Naive B cell (primary cell): ENCODE measurements at regions not wholly inside any gene's neighbourhood (a gene's known extent, or its start where the extent isn't known, plus 50 kb on each side); places are given as distances from the start of the nearest gene placed in this dataset.

Experiments
- ATAC-seq, 2 donors: fragments of 150-1000 bp; cut with Tn5 transposase; 2 replicates each; pipeline ENCODE4 v1.10.0; 2021; ENCODE audit warnings: low read depth in 2 of 2, mild to moderate bottlenecking in 2 of 2, moderate library complexity in 2 of 2
- DNase-seq: peaks from one replicate; pipeline ENCODE4 v3.0.0; 2022
- H3K27ac Mint-ChIP-seq, 6 donors: one replicate each; pipeline ENCODE4 v1.8.0; 2020 to 2022; ENCODE audit warnings: mild to moderate bottlenecking in 6 of 6, mixed read lengths in 6 of 6, moderate library complexity in 5 of 6, inconsistent platforms in 2 of 6
- H3K27me3 Mint-ChIP-seq, 3 donors: one replicate each; pipeline ENCODE4 v1.8.0; 2021 to 2022; ENCODE audit warnings: mixed read lengths in 3 of 3, mild to moderate bottlenecking in 1 of 3
- H3K36me3 Mint-ChIP-seq, 2 donors: one replicate each; pipeline ENCODE4 v1.8.0; 2020 to 2022; ENCODE audit warnings: mixed read lengths in 2 of 2, inconsistent platforms in 1 of 2, mild to moderate bottlenecking in 1 of 2
- H3K4me1 Mint-ChIP-seq, 3 donors: one replicate each; pipeline ENCODE4 v1.8.0; 2020 to 2022; ENCODE audit warnings: mixed read lengths in 3 of 3, inconsistent platforms in 1 of 3, mild to moderate bottlenecking in 1 of 3, moderate library complexity in 1 of 3
- H3K4me3 Mint-ChIP-seq, 8 donors: one replicate each; pipeline ENCODE4 v1.8.0; 2020 to 2022; ENCODE audit warnings: mild to moderate bottlenecking in 8 of 8, mixed read lengths in 8 of 8, moderate library complexity in 8 of 8, inconsistent platforms in 2 of 8
- H3K9me3 Mint-ChIP-seq, 7 donors: one replicate each; pipeline ENCODE4 v1.8.0; 2020 to 2022; ENCODE audit warnings: mixed read lengths in 7 of 7, mild to moderate bottlenecking in 5 of 7, inconsistent platforms in 2 of 7, moderate library complexity in 1 of 7

- Mint-ChIP-seq H3K27ac (no peak overlapping the region), H3K4me1 (no peaks in the 10 kb centered on the region), H3K36me3 (peaks cover 4 to 6% of the 10 kb centered on the region in 2 donors), H3K9me3 (peaks cover 0 to 6% (median 0%) of the 10 kb centered on the region in 7 donors), H3K4me3 (no peak overlapping the region), H3K27me3 (peaks cover 0 to 5% (median 0%) of the 10 kb centered on the region in 3 donors)
- no peak for DNase-seq
- no peak for ATAC-seq
Observed at GRCh38 chr6:87779542-87779941, 77.5 kb upstream of the AKIRIN2 start.

DNA sequence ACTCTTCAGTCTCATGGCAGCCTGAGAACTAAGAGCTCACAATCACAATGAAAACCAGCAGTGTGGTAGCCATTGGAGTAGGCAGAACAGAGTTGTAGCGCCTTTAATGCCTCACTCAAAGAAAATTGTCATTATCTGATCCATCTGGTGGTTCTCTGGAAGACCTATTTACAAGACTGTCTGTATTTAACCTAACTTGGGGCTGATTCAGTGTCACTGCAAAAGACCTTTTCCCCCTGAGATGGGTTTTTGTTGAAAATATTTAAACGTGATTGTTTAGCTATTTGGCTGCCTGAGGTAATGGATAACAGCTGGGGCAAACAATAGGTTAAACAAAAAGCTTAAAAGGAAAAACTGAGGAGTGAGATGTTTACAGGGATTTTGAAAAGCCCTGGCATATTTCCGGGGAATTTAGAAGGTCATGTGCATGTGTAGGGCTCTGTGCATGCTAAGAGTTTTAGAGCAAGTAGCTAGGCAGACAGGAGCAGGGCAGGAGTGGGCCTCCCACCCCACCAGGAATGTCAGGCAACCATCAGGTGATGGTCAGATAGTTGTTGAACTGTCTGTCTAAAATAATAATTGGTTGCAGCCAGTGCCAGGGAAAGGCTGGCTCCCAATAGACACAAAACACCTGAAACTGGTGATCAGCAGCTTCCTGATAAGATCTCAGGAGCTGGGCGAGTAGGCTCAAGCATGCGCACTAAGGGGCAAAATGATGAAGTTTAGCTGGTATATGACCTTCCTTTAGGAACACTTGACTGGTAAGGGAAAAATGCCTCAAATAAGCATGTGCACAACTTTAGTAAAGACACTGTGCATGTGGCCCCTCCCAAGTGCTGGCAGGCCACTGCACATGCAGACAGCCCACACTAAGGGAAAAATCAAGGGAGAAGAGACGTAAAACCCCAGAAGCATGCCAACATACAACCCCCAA lies 70.8 kb upstream of the AKIRIN2 start:
- Mint-ChIP-seq H3K4me1 (no peaks in the 10 kb centered on the region), H3K27ac (no peak overlapping the region), H3K4me3 (no peak overlapping the region), H3K9me3 (peaks cover 0 to 6% (median 0%) of the 10 kb centered on the region in 7 donors), H3K27me3 (peaks cover 0 to 10% (median 6%) of the 10 kb centered on the region in 3 donors), H3K36me3 (peaks cover 4 to 6% of the 10 kb centered on the region in 2 donors)
- DNase-seq: no peak
- no peak for ATAC-seq

- DNase-seq: no peak
Observed at GRCh38 chr6:87767478-87767877, 65.4 kb upstream of the AKIRIN2 start.

DNA sequence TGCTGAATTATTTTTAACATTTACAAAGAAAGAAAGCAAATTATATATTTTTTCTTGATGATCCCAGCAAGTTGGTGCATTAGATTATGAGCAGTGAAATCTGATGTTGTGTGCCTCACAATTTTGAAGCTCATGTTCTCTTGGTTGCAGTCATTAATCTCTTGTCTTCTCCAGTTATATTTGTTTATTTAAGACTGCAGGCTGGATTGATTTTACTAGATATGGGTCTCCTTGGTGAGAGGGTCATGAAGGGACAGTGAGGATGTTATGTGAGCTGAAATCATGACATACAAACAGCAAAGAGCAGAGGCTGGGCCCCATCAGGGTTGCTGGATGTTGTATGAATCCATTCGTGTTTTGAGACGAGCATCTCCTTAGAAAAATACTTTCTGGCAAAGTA lies 64.2 kb upstream of the AKIRIN2 start:
- Mint-ChIP-seq H3K27me3 (peaks cover 0 to 5% (median 0%) of the 10 kb centered on the region in 3 donors), H3K4me3 (no peak overlapping the region), H3K9me3 (no peaks in the 10 kb centered on the region), H3K4me1 (peaks cover 0 to 3% (median 0%) of the 10 kb centered on the region in 3 donors), H3K36me3 (no peaks in the 10 kb centered on the region), H3K27ac (no peak overlapping the region)
- DNase-seq: no peak
- no peak for ATAC-seq

More at GRCh38 chr6:87767478-87767877, 65.4 kb upstream of the AKIRIN2 start:
- H3K9me3 Mint-ChIP-seq: no peaks in the 10 kb centered on the region
- H3K27me3 Mint-ChIP-seq: peaks cover 0 to 5% (median 0%) of the 10 kb centered on the region in 3 donors
- ATAC-seq: no peak
- no peak overlapping the region for H3K27ac Mint-ChIP-seq
- H3K4me3 Mint-ChIP-seq: no peak overlapping the region
- H3K4me1 Mint-ChIP-seq: peaks cover 0 to 3% (median 0%) of the 10 kb centered on the region in 3 donors
- no peaks in the 10 kb centered on the region for H3K36me3 Mint-ChIP-seq

DNA sequence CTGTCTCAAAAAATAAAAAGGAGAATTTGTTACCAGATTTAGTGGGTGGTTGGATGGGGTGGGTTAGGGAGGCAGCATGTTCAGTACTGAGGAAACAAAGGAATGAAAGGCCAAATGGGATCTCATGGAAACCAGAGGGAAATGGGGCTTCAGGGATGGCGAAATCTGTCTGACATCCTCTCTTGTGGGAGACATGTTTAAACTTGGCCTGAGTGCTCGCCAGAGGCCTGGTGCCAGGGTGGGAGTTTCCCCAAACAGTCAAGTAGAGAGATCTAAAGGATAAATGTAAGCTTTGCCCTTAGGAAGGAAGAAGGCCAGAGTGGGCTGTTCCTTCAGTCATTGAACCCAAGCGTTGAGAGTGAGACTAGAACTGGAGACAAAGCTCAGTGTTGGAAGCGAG lies 61.9 kb upstream of the AKIRIN2 start:
- H3K4me3 Mint-ChIP-seq: no peak overlapping the region
- no peak for ATAC-seq
- H3K27ac Mint-ChIP-seq: peak overlapping the region in 2 of 6 donors; percentile 19 to 59
- no peak for DNase-seq
- H3K4me1 Mint-ChIP-seq: peaks cover 0 to 11% (median 0%) of the 10 kb centered on the region in 3 donors
- H3K27me3 Mint-ChIP-seq: no peaks in the 10 kb centered on the region
- H3K36me3 Mint-ChIP-seq: no peaks in the 10 kb centered on the region
- H3K9me3 Mint-ChIP-seq: no peaks in the 10 kb centered on the region

DNA sequence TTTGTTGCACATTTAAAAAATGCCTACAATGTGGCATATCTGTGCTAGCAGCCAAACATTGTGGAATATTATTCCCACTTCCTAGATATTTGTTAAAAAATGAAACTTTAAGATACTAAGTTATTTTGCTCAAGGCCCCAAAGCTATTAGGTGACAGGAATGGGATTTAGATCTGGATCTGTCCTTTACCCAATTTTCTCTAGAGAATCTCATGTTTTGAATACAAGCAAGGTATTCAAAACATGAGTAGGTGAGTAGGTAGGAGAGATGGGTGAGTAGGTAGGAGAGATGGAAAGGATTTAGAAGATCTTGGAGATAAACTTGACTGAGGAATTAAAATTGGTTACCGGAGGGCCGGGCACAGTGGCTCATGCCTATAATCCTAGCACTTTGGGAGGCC lies 61.2 kb upstream of the AKIRIN2 start:
- Mint-ChIP-seq H3K27ac (peak overlapping the region in 2 of 6 donors; percentile 3 to 19), H3K4me3 (no peak overlapping the region), H3K27me3 (no peaks in the 10 kb centered on the region), H3K9me3 (no peaks in the 10 kb centered on the region), H3K4me1 (peaks cover 0 to 12% (median 0%) of the 10 kb centered on the region in 3 donors), H3K36me3 (no peaks in the 10 kb centered on the region)
- ATAC-seq (no peak), DNase-seq (no peak)

DNA sequence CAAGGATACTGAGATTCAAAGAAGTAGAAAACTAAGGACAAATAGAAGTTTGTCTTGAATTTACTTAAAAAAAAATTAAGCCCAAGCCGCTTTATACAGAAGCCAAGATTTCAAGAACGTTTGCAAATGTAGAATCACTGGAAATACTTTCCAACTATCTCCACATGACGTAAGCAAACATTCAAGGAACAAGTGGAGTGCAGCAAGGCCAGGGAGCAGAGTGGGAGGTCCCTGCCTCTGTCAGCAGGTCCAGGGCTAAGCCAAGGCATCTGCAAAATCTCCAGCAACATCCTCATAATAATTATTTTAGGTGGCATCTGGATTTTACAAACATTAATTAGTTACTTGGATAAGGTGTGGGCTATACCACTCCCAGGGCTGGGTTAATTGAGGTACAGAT lies 60.1 kb upstream of the AKIRIN2 start:
- Mint-ChIP-seq H3K4me1 (peaks cover 1 to 19% (median 7%) of the 10 kb centered on the region in 3 donors), H3K27ac (peak overlapping the region in 1 of 6 donors; percentile 54), H3K4me3 (no peak overlapping the region), H3K9me3 (no peaks in the 10 kb centered on the region), H3K36me3 (no peaks in the 10 kb centered on the region), H3K27me3 (no peaks in the 10 kb centered on the region)
- DNase-seq: no peak
- ATAC-seq: no peak

DNA sequence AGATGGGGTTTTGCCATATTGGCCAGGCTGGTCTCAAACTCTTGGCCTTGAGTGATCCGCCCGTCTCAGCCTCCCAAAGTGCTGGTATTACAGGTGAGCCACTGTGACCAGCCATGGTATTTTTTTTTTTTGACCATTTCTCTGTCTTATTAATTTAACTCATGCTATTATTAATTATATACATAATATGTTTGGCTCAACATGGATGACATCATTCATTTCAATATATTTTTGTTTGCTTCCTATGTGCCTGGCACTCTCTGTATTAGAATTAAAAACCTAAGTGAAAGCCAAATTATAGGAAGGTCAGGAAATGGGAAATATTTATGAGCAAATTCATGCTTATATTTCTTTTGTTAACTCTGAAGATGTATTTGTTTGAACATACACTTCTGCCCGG lies 55.8 kb upstream of the AKIRIN2 start:
- Mint-ChIP-seq H3K4me1 (peaks cover 18 to 51% (median 28%) of the 10 kb centered on the region in 3 donors), H3K36me3 (no peaks in the 10 kb centered on the region), H3K4me3 (peak overlapping the region in 2 of 8 donors; percentile 5 to 52), H3K27me3 (no peaks in the 10 kb centered on the region), H3K27ac (peak overlapping the region in 1 of 6 donors; percentile 86), H3K9me3 (peaks cover 0 to 21% (median 15%) of the 10 kb centered on the region in 7 donors)
- ATAC-seq: no peak
- DNase-seq: no peak

- H3K9me3 Mint-ChIP-seq: peaks cover 0 to 26% (median 15%) of the 10 kb centered on the region in 7 donors
- H3K27ac Mint-ChIP-seq: peak overlapping the region; percentile 86 to 99 (median 93)
- H3K4me1 Mint-ChIP-seq: peaks cover 18 to 52% (median 28%) of the 10 kb centered on the region in 3 donors
- no peaks in the 10 kb centered on the region for H3K27me3 Mint-ChIP-seq
- DNase-seq (peak; percentile 82), ATAC-seq (peak; percentile 90 to 91)
- H3K4me3 Mint-ChIP-seq: peak overlapping the region in 6 of 8 donors; percentile 13 to 71 (median 49)
- H3K36me3 Mint-ChIP-seq: no peaks in the 10 kb centered on the region
Observed at GRCh38 chr6:87756858-87757257, 54.8 kb upstream of the AKIRIN2 start.

GRCh38 chr6:87755708-87756671 lies 54.0 kb upstream of the AKIRIN2 start:
- peaks cover 18 to 52% (median 28%) of the 10 kb centered on the region in 3 donors for H3K4me1 Mint-ChIP-seq
- H3K27ac Mint-ChIP-seq: peak overlapping the region; percentile 86 to 99 (median 93)
- DNase-seq: no peak
- H3K9me3 Mint-ChIP-seq: peaks cover 0 to 26% (median 15%) of the 10 kb centered on the region in 7 donors
- ATAC-seq: no peak
- no peaks in the 10 kb centered on the region for H3K36me3 Mint-ChIP-seq
- no peaks in the 10 kb centered on the region for H3K27me3 Mint-ChIP-seq
- H3K4me3 Mint-ChIP-seq: peak overlapping the region in 7 of 8 donors; percentile 8 to 71 (median 41)

DNA sequence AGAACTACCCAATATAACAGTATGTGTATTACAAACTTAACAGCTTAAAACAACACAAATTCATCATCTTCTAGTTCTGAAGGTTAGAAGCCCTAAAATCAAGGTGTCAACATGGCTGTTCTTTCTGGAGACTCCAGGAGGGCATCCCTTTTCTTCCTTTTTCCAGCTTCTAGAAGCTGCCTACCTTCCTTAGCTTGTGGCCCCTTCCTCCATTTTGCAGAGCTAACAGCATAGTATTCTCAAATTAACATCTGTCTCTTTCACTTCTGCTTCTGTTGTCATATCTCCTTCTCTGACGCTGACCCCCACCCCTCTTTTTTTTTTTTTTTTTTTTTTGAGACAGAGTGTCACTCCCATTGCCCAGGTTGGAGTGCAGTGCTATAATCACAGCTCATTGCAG lies 52.8 kb upstream of the AKIRIN2 start:
- ATAC-seq: peak; percentile 74 to 78
- peaks cover 0 to 26% (median 15%) of the 10 kb centered on the region in 7 donors for H3K9me3 Mint-ChIP-seq
- peaks cover 18 to 46% (median 28%) of the 10 kb centered on the region in 3 donors for H3K4me1 Mint-ChIP-seq
- H3K36me3 Mint-ChIP-seq: no peaks in the 10 kb centered on the region
- DNase-seq: peak; percentile 70
- H3K27me3 Mint-ChIP-seq: no peaks in the 10 kb centered on the region
- H3K27ac Mint-ChIP-seq: peak overlapping the region; percentile 64 to 99 (median 91)
- H3K4me3 Mint-ChIP-seq: peak overlapping the region in 5 of 8 donors; percentile 16 to 55 (median 25)

GRCh38 chr6:87753131-87753685 lies 51.2 kb upstream of the AKIRIN2 start:
- peaks cover 18 to 43% (median 28%) of the 10 kb centered on the region in 3 donors for H3K4me1 Mint-ChIP-seq

More at GRCh38 chr6:87753131-87753685, 51.2 kb upstream of the AKIRIN2 start:
- peak overlapping the region in 1 of 6 donors; percentile 28 for H3K27ac Mint-ChIP-seq
- no peaks in the 10 kb centered on the region for H3K27me3 Mint-ChIP-seq
- no peaks in the 10 kb centered on the region for H3K36me3 Mint-ChIP-seq
- DNase-seq: no peak
- peaks cover 0 to 26% (median 15%) of the 10 kb centered on the region in 7 donors for H3K9me3 Mint-ChIP-seq
- H3K4me3 Mint-ChIP-seq: no peak overlapping the region
- no peak for ATAC-seq
